SK-N-SH (cell line): ENCODE measurements at regions not wholly inside any gene's neighbourhood (a gene's known extent, or its start where the extent isn't known, plus 50 kb on each side); places are given as distances from the start of the nearest gene placed in this dataset.

Experiments
- CTCF ChIA-PET: fragments of 300-600, 350-600 bp; formaldehyde crosslinking; extraction: SDS; loops from one replicate; lab custom pipeline; 2021; lab: Yijun Ruan, JAX
- POLR2A ChIA-PET: fragments of 350-600 bp; sonication (Branson Sonifier 250); formaldehyde crosslinking; extraction: SDS; loops from one replicate; lab custom pipeline; 2020; ENCODE audit warnings: antibody characterized with exemption, inconsistent platforms; lab: Yijun Ruan, JAX
- DNase-seq: peaks from one replicate; pipeline ENCODE4 v3.0.0; 2012
- H2AFZ ChIP-seq: fragments of 200-600 bp; sonication (generic); 2 replicates; pipeline ENCODE4 v1.8.1; 2016; ENCODE audit warnings: antibody characterized with exemption, mild to moderate bottlenecking, low read depth
- H3F3A ChIP-seq: fragments of 200-600 bp; sonication (generic); replicated peaks from 2 replicates; pipeline ENCODE3; 2016; ENCODE audit warnings: antibody characterized with exemption, mild to moderate bottlenecking; ENCODE audit not compliant: insufficient read depth
- H3K27ac ChIP-seq, 2 experiments: fragments of 200-500 bp in 1 of 2; fragments of 200-600 bp in 1 of 2; sonication (Bioruptor generic) in 1 of 2; sonication (generic), shearing (Covaris generic) in 1 of 2; 2 replicates each; pipeline versions ENCODE4 v1.5.1 to v1.6.1; 2014 to 2016; ENCODE audit warnings: low read depth in 2 of 2, inconsistent platforms in 1 of 2, low read length in 1 of 2, mild to moderate bottlenecking in 1 of 2, mixed read lengths in 1 of 2
- H3K27me3 ChIP-seq: fragments of 200-600 bp; sonication (generic), shearing (Covaris generic); 2 replicates; pipeline ENCODE4 v1.6.1; 2016; ENCODE audit warnings: mixed run types; ENCODE audit not compliant: insufficient read depth
- H3K36me3 ChIP-seq, 2 experiments: fragments of 200-500 bp in 1 of 2; fragments of 200-600 bp in 1 of 2; sonication (Bioruptor generic) in 1 of 2; sonication (generic) in 1 of 2; replicated peaks in 1 of 2; 2 replicates each; pipeline versions ENCODE3 to v1.5.1; 2014 to 2016; ENCODE audit warnings: low read length in 1 of 2, mild to moderate bottlenecking in 1 of 2; ENCODE audit not compliant: insufficient read depth in 2 of 2, control insufficient read depth in 1 of 2
- H3K4me1 ChIP-seq, 2 experiments: fragments of 200-500 bp in 1 of 2; fragments of 200-600 bp in 1 of 2; sonication (Bioruptor generic) in 1 of 2; sonication (generic), shearing (Covaris generic) in 1 of 2; 2 replicates each; pipeline versions ENCODE4 v1.5.1 to v1.6.1; 2014 to 2016; ENCODE audit warnings: low read depth in 1 of 2, low read length in 1 of 2, mixed run types in 1 of 2; ENCODE audit not compliant: insufficient read depth in 2 of 2, control insufficient read depth in 1 of 2
- H3K4me2 ChIP-seq: fragments of 200-600 bp; sonication (generic), shearing (Covaris generic); 2 replicates; pipeline ENCODE4 v1.6.1; 2017; ENCODE audit warnings: mixed run types
- H3K4me3 ChIP-seq, 2 experiments: fragments of 200-500 bp in 1 of 2; fragments of 200-600 bp in 1 of 2; sonication (Bioruptor generic) in 1 of 2; sonication (generic), shearing (Covaris generic) in 1 of 2; 2 replicates each; pipeline versions ENCODE4 v1.5.1 to v1.8.1; 2014 to 2016; ENCODE audit warnings: low read depth in 2 of 2, inconsistent platforms in 1 of 2, low read length in 1 of 2, mild to moderate bottlenecking in 1 of 2, mixed read lengths in 1 of 2, moderate library complexity in 1 of 2
- H3K79me2 ChIP-seq: fragments of 200-600 bp; sonication (generic); 2 replicates; pipeline ENCODE4 v1.8.1; 2017; ENCODE audit warnings: mild to moderate bottlenecking; ENCODE audit not compliant: insufficient read depth
- H3K9ac ChIP-seq: fragments of 200-600 bp; sonication (generic); 2 replicates; pipeline ENCODE4 v1.6.1; 2017; ENCODE audit warnings: mixed run types
- H3K9me2 ChIP-seq: fragments of 200-600 bp; sonication (generic); 2 replicates; pipeline ENCODE4 v1.6.1; 2017; ENCODE audit warnings: mixed run types
- H3K9me3 ChIP-seq: fragments of 200-600 bp; sonication (generic); 2 replicates; pipeline ENCODE4 v1.6.1; 2017; ENCODE audit warnings: mixed run types, mild to moderate bottlenecking, moderate library complexity
- H4K20me1 ChIP-seq: fragments of 200-600 bp; sonication (generic); 2 replicates; pipeline ENCODE4 v1.6.1; 2017; ENCODE audit warnings: mild to moderate bottlenecking, mixed run types; ENCODE audit not compliant: insufficient read depth
- ELF1 ChIP-seq: IDR thresholded peaks from 2 replicates; pipeline ENCODE4 v1.4.0; 2012
- EP300 ChIP-seq, 2 experiments: IDR thresholded peaks; 2 replicates each; pipeline versions ENCODE4 v1.4.0 to v1.6.1; 2012; ENCODE audit warnings: borderline replicate concordance in 1 of 2, low read depth in 1 of 2, low read length in 1 of 2
- GABPA ChIP-seq: IDR thresholded peaks from 2 replicates; pipeline ENCODE4 v1.4.0; 2012; ENCODE audit warnings: low read depth, mild to moderate bottlenecking
- JUND ChIP-seq: IDR thresholded peaks from 2 replicates; pipeline ENCODE4 v1.4.0; 2012
- MEF2A ChIP-seq: IDR thresholded peaks from 2 replicates; pipeline ENCODE4 v1.4.0; 2012; ENCODE audit warnings: low read depth, borderline replicate concordance
- NFIC ChIP-seq: IDR thresholded peaks from 2 replicates; pipeline ENCODE4 v1.4.0; 2012; ENCODE audit warnings: borderline replicate concordance
- NRF1 ChIP-seq: IDR thresholded peaks from 2 replicates; pipeline ENCODE4 v1.6.1; 2012; ENCODE audit warnings: low read depth, mild to moderate bottlenecking, low read length
- POLR2AphosphoS5 ChIP-seq: IDR thresholded peaks from 2 replicates; pipeline ENCODE4 v1.6.1; 2012; ENCODE audit warnings: low read depth, low read length
- RAD21 ChIP-seq: IDR thresholded peaks from 2 replicates; pipeline ENCODE4 v1.6.1; 2012; ENCODE audit warnings: mild to moderate bottlenecking, low read length
- RCOR1 ChIP-seq: fragments of 150-350 bp; IDR thresholded peaks from 2 replicates; pipeline ENCODE4 v1.6.1; 2017; ENCODE audit warnings: antibody characterized with exemption, low read length
- RFX5 ChIP-seq: IDR thresholded peaks from 2 replicates; pipeline ENCODE4 v1.6.1; 2012; ENCODE audit warnings: mild to moderate bottlenecking, improper control_type of control experiment, low read length
- SIN3A ChIP-seq: IDR thresholded peaks from 2 replicates; pipeline ENCODE4 v1.6.1; 2012; ENCODE audit warnings: low read depth, mild to moderate bottlenecking, low read length, moderate library complexity, borderline replicate concordance
- TCF12 ChIP-seq: IDR thresholded peaks from 2 replicates; pipeline ENCODE4 v1.4.0; 2012
- TEAD4 ChIP-seq: IDR thresholded peaks from 2 replicates; pipeline ENCODE4 v1.4.0; 2012; ENCODE audit warnings: mild to moderate bottlenecking, borderline replicate concordance; ENCODE audit not compliant: insufficient read depth
- YY1 ChIP-seq: IDR thresholded peaks from 2 replicates; pipeline ENCODE4 v1.4.0; 2012; ENCODE audit warnings: low read depth, mild to moderate bottlenecking
- WGBS: methylation state at CpG from one replicate; pipeline ENCODE4 v1.1.6; 2017; ENCODE audit warnings: low lambda C conversion rate; 5-methylcytosine and 5-hydroxymethylcytosine counted together
- TF ChIP-seq, protein P1 (sequence below): IDR thresholded peaks from 2 replicates; pipeline ENCODE4 v1.4.0; 2012; ENCODE audit warnings: low read depth, borderline replicate concordance
- TF ChIP-seq, protein P2 (sequence below): fragments of 200-600 bp; sonication (generic); IDR thresholded peaks from 2 replicates; pipeline ENCODE4 v1.6.1; 2017; ENCODE audit warnings: antibody characterized with exemption, mild to moderate bottlenecking, moderate library complexity

DNA sequence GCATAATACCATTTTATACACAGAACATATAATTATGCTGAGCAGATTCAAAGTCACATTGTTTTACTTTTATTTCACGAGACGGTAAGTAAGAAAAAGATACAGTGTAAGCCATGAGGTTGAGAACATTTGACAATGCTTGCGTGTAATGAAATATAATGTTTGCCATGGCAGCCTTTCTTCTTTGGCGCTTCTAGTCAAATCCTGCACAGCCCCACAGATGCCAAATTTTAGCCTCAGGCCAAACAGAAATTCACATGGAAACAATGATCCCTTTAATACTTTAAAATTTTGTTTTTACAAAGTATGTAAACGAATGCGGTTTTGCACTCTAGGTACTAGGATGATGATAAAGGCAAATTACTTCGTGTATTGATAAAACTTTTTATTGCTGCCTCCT lies 502.7 kb upstream of the SMIM31 start:
- H3K27ac ChIP-seq, result no peak overlapping the region
- no peaks in the 10 kb centered on the region for H3K9me3 ChIP-seq
- no peaks in the 10 kb centered on the region for H3K36me3 ChIP-seq
- 15% methylated on average over 7 of the region's 7 CpGs for WGBS
- no peaks in the 10 kb centered on the region for H3F3A ChIP-seq
- no peak overlapping the region for H3K4me2 ChIP-seq
- H3K79me2 ChIP-seq, result no peaks in the 10 kb centered on the region
- H4K20me1 ChIP-seq, result no peaks in the 10 kb centered on the region
- no peak overlapping the region for H3K4me3 ChIP-seq
- no peaks in the 10 kb centered on the region for H3K27me3 ChIP-seq
- no peak for DNase-seq
- TF ChIP-seq ELF1 (no peak), NRF1 (no peak), JUND (no peak), TCF12 (no peak), GABPA (no peak), EP300 (IDR thresholded peaks at IDR 0.05; ENCODE audit: borderline replicate concordance in 1 of 2, low read depth in 1 of 2, low read length in 1 of 2) (no peak), RCOR1 (no peak), TEAD4 (no peak), RFX5 (no peak), SIN3A (no peak)
- TF ChIP-seq, protein P1, sequence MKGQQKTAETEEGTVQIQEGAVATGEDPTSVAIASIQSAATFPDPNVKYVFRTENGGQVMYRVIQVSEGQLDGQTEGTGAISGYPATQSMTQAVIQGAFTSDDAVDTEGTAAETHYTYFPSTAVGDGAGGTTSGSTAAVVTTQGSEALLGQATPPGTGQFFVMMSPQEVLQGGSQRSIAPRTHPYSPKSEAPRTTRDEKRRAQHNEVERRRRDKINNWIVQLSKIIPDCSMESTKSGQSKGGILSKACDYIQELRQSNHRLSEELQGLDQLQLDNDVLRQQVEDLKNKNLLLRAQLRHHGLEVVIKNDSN, result no peak
- TF ChIP-seq, protein P2, sequence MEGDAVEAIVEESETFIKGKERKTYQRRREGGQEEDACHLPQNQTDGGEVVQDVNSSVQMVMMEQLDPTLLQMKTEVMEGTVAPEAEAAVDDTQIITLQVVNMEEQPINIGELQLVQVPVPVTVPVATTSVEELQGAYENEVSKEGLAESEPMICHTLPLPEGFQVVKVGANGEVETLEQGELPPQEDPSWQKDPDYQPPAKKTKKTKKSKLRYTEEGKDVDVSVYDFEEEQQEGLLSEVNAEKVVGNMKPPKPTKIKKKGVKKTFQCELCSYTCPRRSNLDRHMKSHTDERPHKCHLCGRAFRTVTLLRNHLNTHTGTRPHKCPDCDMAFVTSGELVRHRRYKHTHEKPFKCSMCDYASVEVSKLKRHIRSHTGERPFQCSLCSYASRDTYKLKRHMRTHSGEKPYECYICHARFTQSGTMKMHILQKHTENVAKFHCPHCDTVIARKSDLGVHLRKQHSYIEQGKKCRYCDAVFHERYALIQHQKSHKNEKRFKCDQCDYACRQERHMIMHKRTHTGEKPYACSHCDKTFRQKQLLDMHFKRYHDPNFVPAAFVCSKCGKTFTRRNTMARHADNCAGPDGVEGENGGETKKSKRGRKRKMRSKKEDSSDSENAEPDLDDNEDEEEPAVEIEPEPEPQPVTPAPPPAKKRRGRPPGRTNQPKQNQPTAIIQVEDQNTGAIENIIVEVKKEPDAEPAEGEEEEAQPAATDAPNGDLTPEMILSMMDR, result no peak
- H3K9ac ChIP-seq, result no peak overlapping the region
- ChIA-PET CTCF (no interaction called here), POLR2A (no interaction called here)
- H3K9me2 ChIP-seq, result no peaks in the 10 kb centered on the region
- H3K4me1 ChIP-seq, result no peaks in the 10 kb centered on the region
- H2AFZ ChIP-seq, result no peak overlapping the region

DNA sequence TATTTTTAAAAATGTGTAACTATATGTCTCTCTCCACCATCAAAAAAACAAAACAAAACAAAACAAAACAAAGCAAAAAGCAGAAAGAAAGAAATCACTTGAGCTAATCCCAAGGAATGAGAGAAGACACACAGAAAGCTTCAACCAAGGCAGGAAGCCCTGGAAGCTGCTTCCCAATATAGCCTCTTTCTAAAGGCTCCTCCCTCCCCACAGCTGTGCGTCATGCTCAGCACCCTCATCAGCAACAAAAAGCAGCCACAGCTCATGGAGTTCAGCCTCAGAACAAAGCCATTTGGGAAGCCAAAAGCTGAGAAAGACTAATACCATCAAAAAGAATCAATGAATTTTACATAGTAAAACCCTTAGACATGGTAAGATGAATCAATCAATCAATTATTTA lies 501.6 kb upstream of the SMIM31 start:
- Histone ChIP-seq H3K27ac (no peak overlapping the region), H3K4me3 (no peak overlapping the region), H2AFZ (no peak overlapping the region), H3K27me3 (no peaks in the 10 kb centered on the region), H3K9ac (no peak overlapping the region), H3K4me2 (no peak overlapping the region), H4K20me1 (no peaks in the 10 kb centered on the region), H3K36me3 (no peaks in the 10 kb centered on the region), H3F3A (no peaks in the 10 kb centered on the region), H3K9me2 (no peaks in the 10 kb centered on the region), H3K79me2 (no peaks in the 10 kb centered on the region), H3K4me1 (no peaks in the 10 kb centered on the region), H3K9me3 (no peaks in the 10 kb centered on the region)
- ChIA-PET POLR2A (no interaction called here), CTCF (no interaction called here)
- TF ChIP-seq NFIC, result no peak
- TF ChIP-seq POLR2AphosphoS5, result no peak
- TF ChIP-seq YY1, result no peak
- TF ChIP-seq MEF2A, result no peak
- TF ChIP-seq RAD21, result no peak
- no peak for DNase-seq
- 0% methylated on average over 1 of the region's 1 CpG for WGBS
